ENCODE measurements at regions not wholly inside any gene's neighbourhood (a gene's known extent, or its start where the extent isn't known, plus 50 kb on each side); places are given as distances from the start of the nearest gene placed in this dataset.

DNA sequence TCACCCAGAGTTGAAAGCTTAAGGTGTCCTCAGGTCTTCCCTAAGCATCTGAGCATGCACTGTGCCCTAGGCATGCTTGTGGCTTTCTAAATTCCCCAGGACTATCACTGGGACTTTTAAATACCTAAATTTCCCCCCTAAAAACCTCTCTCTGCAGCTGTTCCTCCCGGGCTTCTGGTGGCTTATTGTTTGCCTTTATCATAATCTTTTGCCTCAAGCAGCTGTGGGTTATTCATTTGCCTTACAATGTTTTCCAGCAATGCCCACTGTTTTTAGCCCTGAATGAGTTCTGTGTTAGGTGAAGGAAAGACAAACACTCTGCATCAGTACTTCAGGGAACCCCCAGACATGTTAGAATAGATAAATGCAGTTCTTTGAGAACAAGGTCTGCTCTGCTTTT, 455.0 kb downstream of the ZIC3 start:
- Histone ChIP-seq H3K36me3 (ENCODE audit: insufficient read depth, low read length) (no peaks in the 10 kb centered on the region), H3K27me3 (ENCODE audit: insufficient read depth, low read length) (no peaks in the 10 kb centered on the region), H3K9me3 (ENCODE audit: control insufficient read depth in 1 of 2, low read length in 2 of 2) (no peaks in the 10 kb centered on the region), H3K4me1 (ENCODE audit: insufficient read depth, low read length) (no peaks in the 10 kb centered on the region), H3K4me3 (ENCODE audit: low read length in 2 of 2) (no peak overlapping the region), H3K27ac (ENCODE audit: low read depth, low read length) (no peak overlapping the region)
- Mint-ChIP-seq H3K4me3 (no peak overlapping the region), H3K27ac (no peak overlapping the region), H3K4me1 (no peaks in the 10 kb centered on the region), H3K9me3 (no peaks in the 10 kb centered on the region), H3K27me3 (peaks cover 2% of the 10 kb centered on the region in 2 donors), H3K36me3 (no peaks in the 10 kb centered on the region)
- POLR2A ChIA-PET (ENCODE audit: partially characterized antibody) = no interaction called here
- CTCF ChIA-PET (ENCODE audit: partially characterized antibody) = no interaction called here
- DNase-seq = no peak
- intact Hi-C loops (cut with micrococcal nuclease) = no loop called here

DNA sequence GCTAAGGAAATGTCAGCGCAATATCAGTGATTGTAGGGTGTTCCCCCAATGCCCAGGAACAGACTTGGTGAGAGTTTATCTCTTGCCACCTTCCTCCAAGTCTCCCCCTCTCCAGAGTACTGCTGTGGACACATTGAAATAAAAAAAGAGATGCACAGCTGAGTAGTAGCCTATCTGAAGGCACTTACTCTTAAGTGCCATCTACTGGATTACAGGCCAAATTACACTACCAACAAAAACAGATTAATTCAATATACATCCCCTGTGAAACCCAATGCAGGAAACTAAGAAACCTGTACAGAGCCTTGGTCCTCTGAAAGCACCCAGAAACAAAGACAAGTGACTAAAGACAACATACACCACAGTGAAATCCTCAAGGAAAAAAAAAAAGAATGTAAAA, 460.3 kb downstream of the ZIC3 start:
- no peak overlapping the region for H3K4me3 ChIP-seq (ENCODE audit: low read length in 2 of 2)
- ChIA-PET CTCF (ENCODE audit: partially characterized antibody) (no interaction called here), POLR2A (ENCODE audit: partially characterized antibody) (no interaction called here)
- H3K4me3 Mint-ChIP-seq = no peak overlapping the region
- no peaks in the 10 kb centered on the region for H3K9me3 Mint-ChIP-seq
- no peak for DNase-seq
- H3K27me3 ChIP-seq (ENCODE audit: insufficient read depth, low read length) = no peaks in the 10 kb centered on the region
- H3K27me3 Mint-ChIP-seq = peaks cover 2% of the 10 kb centered on the region in 2 donors
- no peaks in the 10 kb centered on the region for H3K9me3 ChIP-seq (ENCODE audit: control insufficient read depth in 1 of 2, low read length in 2 of 2)
- no peak overlapping the region for H3K27ac Mint-ChIP-seq
- no peaks in the 10 kb centered on the region for H3K4me1 Mint-ChIP-seq
- no peaks in the 10 kb centered on the region for H3K36me3 ChIP-seq (ENCODE audit: insufficient read depth, low read length)
- H3K27ac ChIP-seq (ENCODE audit: low read depth, low read length) = no peak overlapping the region
- intact Hi-C loops (cut with micrococcal nuclease) = no loop called here
- no peaks in the 10 kb centered on the region for H3K36me3 Mint-ChIP-seq
- no peaks in the 10 kb centered on the region for H3K4me1 ChIP-seq (ENCODE audit: insufficient read depth, low read length)

DNA sequence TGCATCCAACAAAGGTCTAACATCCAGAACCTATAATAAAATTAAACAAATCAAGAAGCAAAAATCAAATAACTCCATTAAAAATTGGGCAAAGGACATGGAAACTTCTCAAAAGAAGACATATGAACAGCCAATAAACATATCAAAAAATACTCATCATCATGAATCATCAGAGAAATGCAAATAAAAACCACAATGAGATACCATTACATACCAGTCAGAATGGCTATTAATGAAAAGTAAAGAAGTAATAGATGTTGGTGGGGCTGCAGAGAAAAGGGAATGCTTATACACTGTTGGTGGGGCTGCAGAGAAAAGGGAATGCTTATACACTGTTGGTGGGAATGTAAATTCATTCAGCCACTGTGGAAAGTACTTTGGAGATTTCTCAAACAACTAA, 465.8 kb downstream of the ZIC3 start:
- no peaks in the 10 kb centered on the region for H3K27me3 ChIP-seq (ENCODE audit: insufficient read depth, low read length)
- no peaks in the 10 kb centered on the region for H3K27me3 Mint-ChIP-seq
- H3K27ac Mint-ChIP-seq = no peak overlapping the region
- DNase-seq = no peak
- no peak overlapping the region for H3K4me3 ChIP-seq (ENCODE audit: low read length in 2 of 2)
- H3K4me3 Mint-ChIP-seq = no peak overlapping the region
- H3K4me1 Mint-ChIP-seq = no peaks in the 10 kb centered on the region
- ChIA-PET CTCF (ENCODE audit: partially characterized antibody) (no interaction called here), POLR2A (ENCODE audit: partially characterized antibody) (no interaction called here)
- H3K36me3 ChIP-seq (ENCODE audit: insufficient read depth, low read length) = no peaks in the 10 kb centered on the region
- no peaks in the 10 kb centered on the region for H3K9me3 Mint-ChIP-seq
- no peak overlapping the region for H3K27ac ChIP-seq (ENCODE audit: low read depth, low read length)
- intact Hi-C loops (cut with micrococcal nuclease) = no loop called here
- H3K36me3 Mint-ChIP-seq = no peaks in the 10 kb centered on the region
- no peaks in the 10 kb centered on the region for H3K4me1 ChIP-seq (ENCODE audit: insufficient read depth, low read length)
- H3K9me3 ChIP-seq (ENCODE audit: control insufficient read depth in 1 of 2, low read length in 2 of 2) = no peaks in the 10 kb centered on the region

DNA sequence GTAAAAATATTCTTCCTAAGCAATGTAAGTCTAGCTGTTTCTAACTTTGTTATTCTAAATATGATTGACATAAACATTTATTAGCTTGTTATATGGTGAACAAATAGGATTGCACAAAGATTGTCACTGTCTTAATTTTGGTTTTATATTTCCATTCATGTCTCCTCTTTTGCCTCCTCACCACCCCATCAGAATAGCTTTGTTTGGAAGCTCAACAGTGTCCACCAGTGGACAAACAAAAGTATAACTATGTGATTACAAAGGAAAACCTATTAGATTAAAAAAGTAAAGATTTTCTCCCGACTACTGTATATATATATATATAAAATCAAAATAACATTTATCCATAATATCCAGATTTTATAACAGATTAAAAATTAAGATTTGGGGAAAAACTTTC, 468.2 kb downstream of the ZIC3 start:
- no peak for DNase-seq
- no peaks in the 10 kb centered on the region for H3K27me3 Mint-ChIP-seq
- H3K9me3 Mint-ChIP-seq = peaks cover 0 to 2% (median 0%) of the 10 kb centered on the region in 8 donors
- H3K36me3 Mint-ChIP-seq = no peaks in the 10 kb centered on the region
- H3K9me3 ChIP-seq (ENCODE audit: control insufficient read depth in 1 of 2, low read length in 2 of 2) = no peaks in the 10 kb centered on the region
- no peak overlapping the region for H3K4me3 Mint-ChIP-seq
- intact Hi-C loops (cut with micrococcal nuclease) = no loop called here
- H3K27me3 ChIP-seq (ENCODE audit: insufficient read depth, low read length) = no peaks in the 10 kb centered on the region
- no peaks in the 10 kb centered on the region for H3K4me1 Mint-ChIP-seq
- H3K4me3 ChIP-seq (ENCODE audit: low read length in 2 of 2) = no peak overlapping the region
- H3K27ac Mint-ChIP-seq = no peak overlapping the region
- POLR2A ChIA-PET (ENCODE audit: partially characterized antibody) = no interaction called here
- no peak overlapping the region for H3K27ac ChIP-seq (ENCODE audit: low read depth, low read length)
- no peaks in the 10 kb centered on the region for H3K36me3 ChIP-seq (ENCODE audit: insufficient read depth, low read length)
- no peaks in the 10 kb centered on the region for H3K4me1 ChIP-seq (ENCODE audit: insufficient read depth, low read length)
- CTCF ChIA-PET (ENCODE audit: partially characterized antibody) = no interaction called here

DNA sequence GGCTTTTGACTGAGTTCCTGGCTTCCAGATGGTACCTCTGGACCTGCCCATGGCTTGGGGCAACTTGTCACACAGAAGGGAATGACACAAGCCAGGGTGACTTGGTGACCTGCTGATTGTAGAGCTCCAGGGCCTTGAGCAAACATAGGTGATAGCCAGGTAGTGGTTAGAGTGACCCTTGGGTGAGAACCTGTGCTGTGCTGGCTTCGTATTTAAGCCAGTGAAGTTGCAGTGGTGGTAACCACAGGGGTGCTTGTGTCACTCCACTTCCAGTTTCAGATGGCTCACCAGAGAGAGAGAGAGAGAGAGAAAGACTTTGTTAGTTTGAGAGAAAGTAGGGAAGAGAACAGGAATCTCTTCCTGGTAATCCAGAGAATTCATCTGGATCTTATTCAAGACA, 471.6 kb downstream of the ZIC3 start:
- Histone ChIP-seq H3K27me3 (ENCODE audit: insufficient read depth, low read length) (no peaks in the 10 kb centered on the region), H3K27ac (ENCODE audit: low read depth, low read length) (no peak overlapping the region), H3K4me1 (ENCODE audit: insufficient read depth, low read length) (no peaks in the 10 kb centered on the region), H3K4me3 (ENCODE audit: low read length in 2 of 2) (no peak overlapping the region), H3K36me3 (ENCODE audit: insufficient read depth, low read length) (no peaks in the 10 kb centered on the region), H3K9me3 (ENCODE audit: control insufficient read depth in 1 of 2, low read length in 2 of 2) (no peaks in the 10 kb centered on the region)
- Mint-ChIP-seq H3K9me3 (peaks cover 0 to 19% (median 10%) of the 10 kb centered on the region in 8 donors), H3K27me3 (no peaks in the 10 kb centered on the region), H3K4me3 (no peak overlapping the region), H3K4me1 (no peaks in the 10 kb centered on the region), H3K36me3 (no peaks in the 10 kb centered on the region), H3K27ac (no peak overlapping the region)
- no peak for DNase-seq
- intact Hi-C loops (cut with micrococcal nuclease) = no loop called here
- ChIA-PET POLR2A (ENCODE audit: partially characterized antibody) (no interaction called here), CTCF (ENCODE audit: partially characterized antibody) (no interaction called here)

DNA sequence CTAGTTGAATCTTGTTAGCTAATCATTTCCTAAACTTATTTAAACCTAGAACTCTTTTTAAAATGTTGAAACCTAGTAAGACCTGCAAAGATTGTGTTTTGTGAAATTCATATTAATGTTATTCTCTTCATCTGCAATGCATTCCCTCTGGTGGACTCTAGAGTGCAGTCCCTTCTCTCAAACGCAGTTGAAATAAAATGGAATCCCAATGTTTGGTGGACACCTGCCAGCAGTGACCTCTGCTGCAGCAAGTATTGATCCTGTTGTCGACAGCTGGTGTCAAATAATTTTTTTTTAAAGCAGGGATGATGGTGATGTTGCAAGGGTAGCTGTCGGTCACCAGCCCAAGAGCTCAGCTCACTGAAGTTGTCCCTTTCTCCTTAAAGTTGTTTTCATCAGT, 492.0 kb downstream of the ZIC3 start:
- Histone ChIP-seq H3K27me3 (ENCODE audit: insufficient read depth, low read length) (no peaks in the 10 kb centered on the region), H3K36me3 (ENCODE audit: insufficient read depth, low read length) (no peaks in the 10 kb centered on the region), H3K9me3 (ENCODE audit: control insufficient read depth in 1 of 2, low read length in 2 of 2) (no peaks in the 10 kb centered on the region), H3K4me3 (ENCODE audit: low read length in 2 of 2) (no peak overlapping the region), H3K4me1 (ENCODE audit: insufficient read depth, low read length) (no peaks in the 10 kb centered on the region), H3K27ac (ENCODE audit: low read depth, low read length) (no peak overlapping the region)
- H3K27ac Mint-ChIP-seq = no peak overlapping the region
- no peaks in the 10 kb centered on the region for H3K36me3 Mint-ChIP-seq
- ChIA-PET POLR2A (ENCODE audit: partially characterized antibody) (no interaction called here), CTCF (ENCODE audit: partially characterized antibody) (no interaction called here)
- no peaks in the 10 kb centered on the region for H3K9me3 Mint-ChIP-seq
- intact Hi-C loops (cut with micrococcal nuclease) = no loop called here
- H3K4me3 Mint-ChIP-seq = no peak overlapping the region
- no peaks in the 10 kb centered on the region for H3K4me1 Mint-ChIP-seq
- no peak for DNase-seq
- H3K27me3 Mint-ChIP-seq = no peaks in the 10 kb centered on the region

DNA sequence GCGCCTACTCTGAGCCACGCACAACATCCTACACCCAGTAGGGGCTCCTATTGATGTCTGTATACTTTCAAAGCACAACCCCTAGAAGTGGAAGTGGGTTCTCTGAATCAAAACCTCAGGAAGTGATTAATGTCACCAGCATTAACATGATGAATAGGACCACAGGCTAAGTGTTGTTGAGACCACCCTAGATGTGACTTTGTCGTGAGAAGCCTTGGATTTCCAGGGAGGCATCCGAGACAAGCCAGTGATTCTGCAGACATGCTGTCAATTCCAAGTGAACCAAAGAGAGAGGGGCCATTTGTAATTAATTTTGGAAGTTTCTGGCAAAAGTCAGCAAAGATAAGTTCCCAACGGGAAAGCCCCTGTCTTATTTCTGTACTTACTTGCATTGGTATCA, 493.0 kb downstream of the ZIC3 start:
- Histone ChIP-seq H3K27ac (ENCODE audit: low read depth, low read length) (no peak overlapping the region), H3K27me3 (ENCODE audit: insufficient read depth, low read length) (no peaks in the 10 kb centered on the region), H3K9me3 (ENCODE audit: control insufficient read depth in 1 of 2, low read length in 2 of 2) (no peaks in the 10 kb centered on the region), H3K4me1 (ENCODE audit: insufficient read depth, low read length) (no peaks in the 10 kb centered on the region), H3K36me3 (ENCODE audit: insufficient read depth, low read length) (no peaks in the 10 kb centered on the region), H3K4me3 (ENCODE audit: low read length in 2 of 2) (no peak overlapping the region)
- Mint-ChIP-seq H3K27ac (no peak overlapping the region), H3K36me3 (no peaks in the 10 kb centered on the region), H3K4me1 (no peaks in the 10 kb centered on the region), H3K4me3 (no peak overlapping the region), H3K9me3 (no peaks in the 10 kb centered on the region), H3K27me3 (no peaks in the 10 kb centered on the region)
- ChIA-PET POLR2A (ENCODE audit: partially characterized antibody) (no interaction called here), CTCF (ENCODE audit: partially characterized antibody) (no interaction called here)
- intact Hi-C loops (cut with micrococcal nuclease) = no loop called here
- no peak for DNase-seq

DNA sequence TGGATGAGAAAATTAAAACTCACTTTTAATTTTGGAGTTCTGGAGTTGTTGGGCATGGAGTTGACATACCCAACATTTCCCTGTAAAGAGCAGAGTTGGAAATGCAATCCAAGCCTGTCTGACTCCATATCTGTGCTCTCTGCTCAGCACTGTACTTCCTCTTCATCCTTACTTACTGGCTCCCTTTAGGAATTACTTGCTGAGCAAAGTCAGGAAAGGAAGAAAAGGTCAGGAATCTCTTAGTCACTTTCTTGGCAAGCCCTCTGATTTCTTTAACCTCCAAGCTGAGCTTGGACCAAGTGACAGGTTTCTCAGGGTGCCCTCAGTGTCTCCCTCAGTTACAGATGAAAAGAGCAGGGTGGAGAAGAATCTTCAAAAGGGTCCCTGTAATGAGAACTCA, 501.5 kb downstream of the ZIC3 start:
- no peak overlapping the region for H3K27ac Mint-ChIP-seq
- H3K4me1 Mint-ChIP-seq = no peaks in the 10 kb centered on the region
- H3K9me3 ChIP-seq (ENCODE audit: control insufficient read depth in 1 of 2, low read length in 2 of 2) = no peaks in the 10 kb centered on the region
- H3K4me1 ChIP-seq (ENCODE audit: insufficient read depth, low read length) = no peaks in the 10 kb centered on the region
- H3K36me3 Mint-ChIP-seq = no peaks in the 10 kb centered on the region
- H3K27me3 Mint-ChIP-seq = no peaks in the 10 kb centered on the region
- no peaks in the 10 kb centered on the region for H3K27me3 ChIP-seq (ENCODE audit: insufficient read depth, low read length)
- peaks cover 0 to 5% (median 0%) of the 10 kb centered on the region in 8 donors for H3K9me3 Mint-ChIP-seq
- H3K4me3 ChIP-seq (ENCODE audit: low read length in 2 of 2) = no peak overlapping the region
- no peaks in the 10 kb centered on the region for H3K36me3 ChIP-seq (ENCODE audit: insufficient read depth, low read length)
- ChIA-PET POLR2A (ENCODE audit: partially characterized antibody) (no interaction called here), CTCF (ENCODE audit: partially characterized antibody) (no interaction called here)
- no peak overlapping the region for H3K27ac ChIP-seq (ENCODE audit: low read depth, low read length)
- DNase-seq = no peak
- intact Hi-C loops (cut with micrococcal nuclease) = no loop called here
- no peak overlapping the region for H3K4me3 Mint-ChIP-seq
